ENCODE measurements at regions not wholly inside any gene's neighbourhood (a gene's known extent, or its start where the extent isn't known, plus 50 kb on each side); places are given as distances from the start of the nearest gene placed in this dataset.

DNA sequence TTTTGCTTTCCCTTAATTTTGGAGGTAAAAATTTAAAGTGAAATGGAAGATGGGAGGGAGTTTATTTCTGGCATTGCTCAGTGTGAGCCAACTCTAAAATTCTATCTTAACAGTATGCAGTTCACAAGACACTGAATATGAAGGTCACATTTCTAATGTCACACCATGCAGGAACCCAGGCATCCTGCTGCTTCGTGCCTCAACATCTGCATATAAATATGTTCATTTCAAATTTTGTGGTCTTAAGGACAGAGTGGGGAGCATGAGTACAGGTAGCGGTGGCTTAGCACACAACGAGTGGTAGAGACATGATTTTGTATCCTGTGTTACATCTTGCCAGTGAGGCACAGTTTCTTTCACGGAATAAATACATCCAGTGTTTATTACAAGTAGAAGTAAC, 102.4 kb downstream of the ARL4C start (continued):
- no peak for TF ChIP-seq POLR2AphosphoS5 (IDR thresholded peaks at IDR 0.05; ENCODE audit: low read depth)
- TF ChIP-seq, protein P1, sequence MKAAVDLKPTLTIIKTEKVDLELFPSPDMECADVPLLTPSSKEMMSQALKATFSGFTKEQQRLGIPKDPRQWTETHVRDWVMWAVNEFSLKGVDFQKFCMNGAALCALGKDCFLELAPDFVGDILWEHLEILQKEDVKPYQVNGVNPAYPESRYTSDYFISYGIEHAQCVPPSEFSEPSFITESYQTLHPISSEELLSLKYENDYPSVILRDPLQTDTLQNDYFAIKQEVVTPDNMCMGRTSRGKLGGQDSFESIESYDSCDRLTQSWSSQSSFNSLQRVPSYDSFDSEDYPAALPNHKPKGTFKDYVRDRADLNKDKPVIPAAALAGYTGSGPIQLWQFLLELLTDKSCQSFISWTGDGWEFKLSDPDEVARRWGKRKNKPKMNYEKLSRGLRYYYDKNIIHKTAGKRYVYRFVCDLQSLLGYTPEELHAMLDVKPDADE (IDR thresholded peaks at IDR 0.05) = no peak

DNA sequence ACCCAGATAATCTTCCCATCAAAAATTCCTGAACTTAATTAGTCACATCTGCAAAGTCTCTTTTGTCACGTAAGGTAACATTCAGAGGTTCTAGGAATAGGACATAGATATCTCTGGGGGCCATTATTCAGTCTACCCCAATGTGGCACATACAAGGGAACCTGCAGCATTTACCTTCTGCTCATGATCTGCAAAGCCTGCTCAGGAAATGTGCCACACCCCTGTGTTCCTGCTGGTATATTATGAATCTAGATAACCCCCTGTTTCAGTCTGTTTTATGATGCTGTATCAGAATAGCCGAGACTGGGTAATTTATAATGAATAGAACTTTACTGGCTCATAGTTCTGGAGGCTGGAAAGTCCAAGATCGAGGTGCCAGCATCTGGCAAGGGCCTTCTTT, 103.5 kb downstream of the ARL4C start:
- no peaks in the 10 kb centered on the region for H3K36me3 ChIP-seq (ENCODE audit: insufficient read depth)
- TF ChIP-seq POLR2AphosphoS5 (IDR thresholded peaks at IDR 0.05; ENCODE audit: low read depth) (no peak), NANOG (IDR thresholded peaks at IDR 0.05; ENCODE audit: borderline replicate concordance) (no peak)
- H3K79me2 ChIP-seq (replicated peaks; ENCODE audit: insufficient read depth) = no peaks in the 10 kb centered on the region
- no peak for ATAC-seq
- H4K20me1 ChIP-seq (replicated peaks; ENCODE audit: insufficient read depth) = no peaks in the 10 kb centered on the region
- no peaks in the 10 kb centered on the region for H3K27me3 ChIP-seq (ENCODE audit: insufficient read depth)
- H3K27ac Mint-ChIP-seq = no peak overlapping the region
- no peak overlapping the region for H3K4me3 ChIP-seq
- no peaks in the 10 kb centered on the region for H3K27me3 Mint-ChIP-seq (ENCODE audit: insufficient read depth, low read depth, poor library complexity)
- no peak overlapping the region for H3K27ac ChIP-seq (ENCODE audit: low read depth)
- H3K4me1 ChIP-seq (ENCODE audit: insufficient read depth) = no peaks in the 10 kb centered on the region
- H3K36me3 Mint-ChIP-seq (ENCODE audit: low read depth) = no peaks in the 10 kb centered on the region
- H3K4me3 Mint-ChIP-seq = no peak overlapping the region
- no peak overlapping the region for H2AFZ ChIP-seq
- peaks cover 4% of the 10 kb centered on the region; the same call in 2 of the 3 replicates for H3K4me1 Mint-ChIP-seq
- no peaks in the 10 kb centered on the region; the same call in 2 of the 3 replicates for H3K9me3 Mint-ChIP-seq
- no peaks in the 10 kb centered on the region for H3F3A ChIP-seq (replicated peaks; ENCODE audit: low read depth)
- H3K4me2 ChIP-seq = no peak overlapping the region
- H3K9me2 ChIP-seq (ENCODE audit: insufficient read depth) = peaks cover 3% of the 10 kb centered on the region; the same call in 1 of the 2 replicates
- no peak for DNase-seq (ENCODE audit: low spot score)

DNA sequence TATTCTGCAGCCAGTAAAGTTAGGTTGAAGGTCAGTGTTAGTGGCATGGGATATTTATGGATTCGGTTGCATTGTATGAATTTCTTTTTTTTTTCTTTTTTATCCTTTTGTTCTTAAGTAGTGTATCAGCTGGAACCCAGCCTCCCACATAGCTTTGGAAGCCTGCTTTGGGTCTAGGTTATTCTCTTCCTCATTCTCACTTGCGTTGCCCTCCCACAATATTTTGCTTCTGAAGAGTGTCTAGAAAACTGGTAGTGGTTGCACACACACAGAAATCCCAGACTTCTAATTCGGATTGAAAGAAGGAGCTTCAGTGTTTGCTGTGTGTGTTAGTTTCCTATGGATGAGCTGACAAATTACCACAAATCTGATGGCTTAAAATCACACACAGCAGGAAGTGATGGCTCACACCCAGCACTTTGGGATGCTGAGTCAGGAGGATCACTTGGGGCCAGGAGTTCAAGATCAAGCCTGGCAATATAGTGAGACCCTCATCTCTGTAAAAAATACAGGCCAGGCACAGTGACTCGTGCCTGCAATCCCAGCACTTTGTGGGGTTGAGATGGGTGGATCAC, 104.8 kb downstream of the ARL4C start:
- Histone ChIP-seq H3K27me3 (ENCODE audit: insufficient read depth) (no peaks in the 10 kb centered on the region), H3K4me1 (ENCODE audit: insufficient read depth) (no peaks in the 10 kb centered on the region), H3K9me2 (ENCODE audit: insufficient read depth) (peaks cover 3% of the 10 kb centered on the region; the same call in 1 of the 2 replicates), H3K27ac (ENCODE audit: low read depth) (no peak overlapping the region), H3F3A (replicated peaks; ENCODE audit: low read depth) (no peaks in the 10 kb centered on the region), H3K36me3 (ENCODE audit: insufficient read depth) (no peaks in the 10 kb centered on the region), H3K4me3 (no peak overlapping the region), H4K20me1 (replicated peaks; ENCODE audit: insufficient read depth) (no peaks in the 10 kb centered on the region), H3K4me2 (no peak overlapping the region), H2AFZ (no peak overlapping the region), H3K79me2 (replicated peaks; ENCODE audit: insufficient read depth) (no peaks in the 10 kb centered on the region)
- DNase-seq (ENCODE audit: low spot score) (no peak), ATAC-seq (no peak)
- no peaks in the 10 kb centered on the region; the same call in 1 of the 3 replicates for H3K9me3 Mint-ChIP-seq
- H3K27ac Mint-ChIP-seq = no peak overlapping the region
- no peak overlapping the region for H3K4me3 Mint-ChIP-seq
- H3K36me3 Mint-ChIP-seq (ENCODE audit: low read depth) = no peaks in the 10 kb centered on the region
- no peaks in the 10 kb centered on the region for H3K27me3 Mint-ChIP-seq (ENCODE audit: insufficient read depth, low read depth, poor library complexity)
- H3K4me1 Mint-ChIP-seq = peaks cover 4% of the 10 kb centered on the region; the same call in 2 of the 3 replicates
- TF ChIP-seq POLR2AphosphoS5 (IDR thresholded peaks at IDR 0.05; ENCODE audit: low read depth) = no peak
- TF ChIP-seq, protein P2, sequence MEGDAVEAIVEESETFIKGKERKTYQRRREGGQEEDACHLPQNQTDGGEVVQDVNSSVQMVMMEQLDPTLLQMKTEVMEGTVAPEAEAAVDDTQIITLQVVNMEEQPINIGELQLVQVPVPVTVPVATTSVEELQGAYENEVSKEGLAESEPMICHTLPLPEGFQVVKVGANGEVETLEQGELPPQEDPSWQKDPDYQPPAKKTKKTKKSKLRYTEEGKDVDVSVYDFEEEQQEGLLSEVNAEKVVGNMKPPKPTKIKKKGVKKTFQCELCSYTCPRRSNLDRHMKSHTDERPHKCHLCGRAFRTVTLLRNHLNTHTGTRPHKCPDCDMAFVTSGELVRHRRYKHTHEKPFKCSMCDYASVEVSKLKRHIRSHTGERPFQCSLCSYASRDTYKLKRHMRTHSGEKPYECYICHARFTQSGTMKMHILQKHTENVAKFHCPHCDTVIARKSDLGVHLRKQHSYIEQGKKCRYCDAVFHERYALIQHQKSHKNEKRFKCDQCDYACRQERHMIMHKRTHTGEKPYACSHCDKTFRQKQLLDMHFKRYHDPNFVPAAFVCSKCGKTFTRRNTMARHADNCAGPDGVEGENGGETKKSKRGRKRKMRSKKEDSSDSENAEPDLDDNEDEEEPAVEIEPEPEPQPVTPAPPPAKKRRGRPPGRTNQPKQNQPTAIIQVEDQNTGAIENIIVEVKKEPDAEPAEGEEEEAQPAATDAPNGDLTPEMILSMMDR (conservative IDR thresholded peaks at IDR 0.05; ENCODE audit: low read depth in 2 of 2) = no peak
- TF ChIP-seq EZH2 (IDR thresholded peaks at IDR 0.05; ENCODE audit: low read depth, unreplicated experiment) = no peak
- TF ChIP-seq NANOG (IDR thresholded peaks at IDR 0.05; ENCODE audit: borderline replicate concordance) = no peak
- TF ChIP-seq EZH2phosphoT487 (IDR thresholded peaks at IDR 0.05; ENCODE audit: unreplicated experiment) = no peak
- TF ChIP-seq, protein P1 (IDR thresholded peaks at IDR 0.05) = no peak
- TF ChIP-seq, protein P3, sequence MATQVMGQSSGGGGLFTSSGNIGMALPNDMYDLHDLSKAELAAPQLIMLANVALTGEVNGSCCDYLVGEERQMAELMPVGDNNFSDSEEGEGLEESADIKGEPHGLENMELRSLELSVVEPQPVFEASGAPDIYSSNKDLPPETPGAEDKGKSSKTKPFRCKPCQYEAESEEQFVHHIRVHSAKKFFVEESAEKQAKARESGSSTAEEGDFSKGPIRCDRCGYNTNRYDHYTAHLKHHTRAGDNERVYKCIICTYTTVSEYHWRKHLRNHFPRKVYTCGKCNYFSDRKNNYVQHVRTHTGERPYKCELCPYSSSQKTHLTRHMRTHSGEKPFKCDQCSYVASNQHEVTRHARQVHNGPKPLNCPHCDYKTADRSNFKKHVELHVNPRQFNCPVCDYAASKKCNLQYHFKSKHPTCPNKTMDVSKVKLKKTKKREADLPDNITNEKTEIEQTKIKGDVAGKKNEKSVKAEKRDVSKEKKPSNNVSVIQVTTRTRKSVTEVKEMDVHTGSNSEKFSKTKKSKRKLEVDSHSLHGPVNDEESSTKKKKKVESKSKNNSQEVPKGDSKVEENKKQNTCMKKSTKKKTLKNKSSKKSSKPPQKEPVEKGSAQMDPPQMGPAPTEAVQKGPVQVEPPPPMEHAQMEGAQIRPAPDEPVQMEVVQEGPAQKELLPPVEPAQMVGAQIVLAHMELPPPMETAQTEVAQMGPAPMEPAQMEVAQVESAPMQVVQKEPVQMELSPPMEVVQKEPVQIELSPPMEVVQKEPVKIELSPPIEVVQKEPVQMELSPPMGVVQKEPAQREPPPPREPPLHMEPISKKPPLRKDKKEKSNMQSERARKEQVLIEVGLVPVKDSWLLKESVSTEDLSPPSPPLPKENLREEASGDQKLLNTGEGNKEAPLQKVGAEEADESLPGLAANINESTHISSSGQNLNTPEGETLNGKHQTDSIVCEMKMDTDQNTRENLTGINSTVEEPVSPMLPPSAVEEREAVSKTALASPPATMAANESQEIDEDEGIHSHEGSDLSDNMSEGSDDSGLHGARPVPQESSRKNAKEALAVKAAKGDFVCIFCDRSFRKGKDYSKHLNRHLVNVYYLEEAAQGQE (IDR thresholded peaks at IDR 0.05; ENCODE audit: unreplicated experiment) = no peak
- TF ChIP-seq STAT1 (IDR thresholded peaks at IDR 0.05; ENCODE audit: unreplicated experiment) = no peak
- TF ChIP-seq CREB1 (CRISPR knock-in tag; IDR thresholded peaks at IDR 0.05; ENCODE audit: low read depth) = no peak
- TF ChIP-seq ZNF331 (CRISPR knock-in tag; IDR thresholded peaks at IDR 0.05; ENCODE audit: low read depth) = no peak
- no peak for TF ChIP-seq JUNB (IDR thresholded peaks at IDR 0.05; ENCODE audit: unreplicated experiment)
